Ishikawa (cell line): ENCODE measurements at regions not wholly inside any gene's neighbourhood (a gene's known extent, or its start where the extent isn't known, plus 50 kb on each side); places are given as distances from the start of the nearest gene placed in this dataset.

ENCODE experiments used
- EP300 ChIP-seq: IDR thresholded peaks from 2 replicates; pipeline ENCODE4 v1.6.1; 2012; ENCODE audit warnings: borderline replicate concordance
- REST ChIP-seq: IDR thresholded peaks from 2 replicates; pipeline ENCODE4 v1.6.1; 2012; ENCODE audit warnings: low read depth, mild to moderate bottlenecking

- no peak for TF ChIP-seq EP300
- no peak for TF ChIP-seq REST
Measured at GRCh38 chr20:39571171-39571570, 609.0 kb downstream of the DHX35 start.
